OCI-LY3 (cell line): ENCODE measurements at regions not wholly inside any gene's neighbourhood (a gene's known extent, or its start where the extent isn't known, plus 50 kb on each side); places are given as distances from the start of the nearest gene placed in this dataset.

Experiments used
- EZH2phosphoT487 ChIP-seq: fragments of 200-600 bp; shearing (Covaris generic); IDR thresholded peaks from 2 replicates; pipeline ENCODE4 v1.6.1; 2018; ENCODE audit warnings: antibody characterized with exemption, mixed run types, low read depth
- TF ChIP-seq, protein P1 (sequence below): fragments of 200-600, 300-600 bp; sonication (generic); IDR thresholded peaks from 2 replicates; pipeline ENCODE4 v1.5.1; 2014; ENCODE audit warnings: antibody characterized with exemption, low read length, low read depth

DNA sequence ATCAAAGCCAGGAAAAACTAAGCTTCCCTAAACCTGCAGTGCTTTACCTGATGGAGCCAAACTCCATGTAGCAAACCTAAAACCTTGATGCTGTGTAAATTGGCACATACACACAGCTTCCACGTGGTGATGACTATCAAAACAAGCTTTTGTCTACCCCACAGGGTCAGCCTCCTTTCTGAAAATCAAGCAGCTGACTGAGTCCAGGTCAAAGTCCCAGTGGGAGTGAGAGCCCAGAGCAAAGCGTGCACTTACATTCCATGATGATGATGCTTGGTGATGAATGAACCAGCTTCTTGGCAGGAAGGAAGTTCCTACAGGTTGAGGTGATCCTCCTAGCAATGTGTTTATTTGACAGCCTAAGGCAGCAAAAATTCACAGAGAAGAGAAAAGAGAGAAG is 630.0 kb upstream of the TBX3 start:
- TF ChIP-seq, protein P1, sequence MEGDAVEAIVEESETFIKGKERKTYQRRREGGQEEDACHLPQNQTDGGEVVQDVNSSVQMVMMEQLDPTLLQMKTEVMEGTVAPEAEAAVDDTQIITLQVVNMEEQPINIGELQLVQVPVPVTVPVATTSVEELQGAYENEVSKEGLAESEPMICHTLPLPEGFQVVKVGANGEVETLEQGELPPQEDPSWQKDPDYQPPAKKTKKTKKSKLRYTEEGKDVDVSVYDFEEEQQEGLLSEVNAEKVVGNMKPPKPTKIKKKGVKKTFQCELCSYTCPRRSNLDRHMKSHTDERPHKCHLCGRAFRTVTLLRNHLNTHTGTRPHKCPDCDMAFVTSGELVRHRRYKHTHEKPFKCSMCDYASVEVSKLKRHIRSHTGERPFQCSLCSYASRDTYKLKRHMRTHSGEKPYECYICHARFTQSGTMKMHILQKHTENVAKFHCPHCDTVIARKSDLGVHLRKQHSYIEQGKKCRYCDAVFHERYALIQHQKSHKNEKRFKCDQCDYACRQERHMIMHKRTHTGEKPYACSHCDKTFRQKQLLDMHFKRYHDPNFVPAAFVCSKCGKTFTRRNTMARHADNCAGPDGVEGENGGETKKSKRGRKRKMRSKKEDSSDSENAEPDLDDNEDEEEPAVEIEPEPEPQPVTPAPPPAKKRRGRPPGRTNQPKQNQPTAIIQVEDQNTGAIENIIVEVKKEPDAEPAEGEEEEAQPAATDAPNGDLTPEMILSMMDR = no peak
- TF ChIP-seq EZH2phosphoT487 = no peak
